ENCODE measurements at regions not wholly inside any gene's neighbourhood (a gene's known extent, or its start where the extent isn't known, plus 50 kb on each side); places are given as distances from the start of the nearest gene placed in this dataset.

DNA sequence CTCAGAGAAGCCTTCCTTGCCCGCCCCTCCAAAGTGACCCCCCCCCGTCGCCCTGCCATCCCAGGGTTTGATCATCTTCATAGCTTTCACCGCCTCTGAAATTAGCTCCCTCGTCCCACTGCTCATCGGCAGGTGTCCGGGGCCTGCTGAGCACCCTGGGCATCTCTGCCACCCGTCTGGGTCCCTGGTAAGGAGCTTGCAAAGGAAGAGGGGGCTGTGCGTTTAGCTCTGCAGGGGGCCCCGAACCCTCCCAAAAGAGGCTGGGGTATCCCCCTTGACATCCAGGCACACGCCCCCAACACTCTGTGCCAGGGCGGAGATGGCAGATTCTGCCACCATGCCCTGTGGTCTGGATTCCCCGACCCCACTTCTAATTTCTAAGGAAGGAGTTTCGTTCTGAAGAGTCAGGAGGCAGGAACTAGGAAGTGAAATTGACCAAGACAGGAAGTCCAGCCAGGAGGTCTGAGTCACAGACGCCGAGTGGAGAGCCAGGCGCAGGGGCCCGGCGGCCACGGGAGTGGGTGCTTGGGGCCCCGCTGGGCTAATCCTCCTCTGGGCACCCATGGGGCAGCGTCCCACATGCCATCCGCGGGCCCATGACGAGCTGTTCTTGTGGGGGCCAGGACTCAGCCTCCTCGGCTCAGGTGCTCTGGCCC is 95.7 kb downstream of the RFLNA start:
- H3K27me3 ChIP-seq (ENCODE audit: low read length): no peaks in the 10 kb centered on the region
- no peaks in the 10 kb centered on the region; the same call in 1 of the 2 replicates for H3F3A ChIP-seq (ENCODE audit: insufficient read depth)
- no peaks in the 10 kb centered on the region for H3K9me2 ChIP-seq (replicated peaks; ENCODE audit: insufficient read depth, low read length)
- H3K4me2 ChIP-seq (ENCODE audit: low read depth, low read length, poor library complexity, severe bottlenecking): peak overlapping the region; percentile 28
- no peaks in the 10 kb centered on the region for H4K20me1 ChIP-seq (ENCODE audit: low read depth, low read length)
- no peaks in the 10 kb centered on the region for H3K9me3 ChIP-seq (ENCODE audit: insufficient read depth, low read length)
- H2AFZ ChIP-seq (ENCODE audit: low read depth, low read length, severe bottlenecking): no peak overlapping the region
- no peaks in the 10 kb centered on the region for H3K79me2 ChIP-seq (ENCODE audit: insufficient read depth, low read length)
- TF ChIP-seq, protein P1, sequence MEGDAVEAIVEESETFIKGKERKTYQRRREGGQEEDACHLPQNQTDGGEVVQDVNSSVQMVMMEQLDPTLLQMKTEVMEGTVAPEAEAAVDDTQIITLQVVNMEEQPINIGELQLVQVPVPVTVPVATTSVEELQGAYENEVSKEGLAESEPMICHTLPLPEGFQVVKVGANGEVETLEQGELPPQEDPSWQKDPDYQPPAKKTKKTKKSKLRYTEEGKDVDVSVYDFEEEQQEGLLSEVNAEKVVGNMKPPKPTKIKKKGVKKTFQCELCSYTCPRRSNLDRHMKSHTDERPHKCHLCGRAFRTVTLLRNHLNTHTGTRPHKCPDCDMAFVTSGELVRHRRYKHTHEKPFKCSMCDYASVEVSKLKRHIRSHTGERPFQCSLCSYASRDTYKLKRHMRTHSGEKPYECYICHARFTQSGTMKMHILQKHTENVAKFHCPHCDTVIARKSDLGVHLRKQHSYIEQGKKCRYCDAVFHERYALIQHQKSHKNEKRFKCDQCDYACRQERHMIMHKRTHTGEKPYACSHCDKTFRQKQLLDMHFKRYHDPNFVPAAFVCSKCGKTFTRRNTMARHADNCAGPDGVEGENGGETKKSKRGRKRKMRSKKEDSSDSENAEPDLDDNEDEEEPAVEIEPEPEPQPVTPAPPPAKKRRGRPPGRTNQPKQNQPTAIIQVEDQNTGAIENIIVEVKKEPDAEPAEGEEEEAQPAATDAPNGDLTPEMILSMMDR (IDR thresholded peaks at IDR 0.05; ENCODE audit: insufficient read depth, low read length, poor library complexity, severe bottlenecking): no peak
- no peak for TF ChIP-seq EZH2phosphoT487 (conservative IDR thresholded peaks at IDR 0.05; ENCODE audit: low read length)
- no peak overlapping the region for H3K4me3 ChIP-seq (ENCODE audit: insufficient read depth, low read length, poor library complexity, severe bottlenecking)
- peak overlapping the region; percentile 27; the same call in 1 of the 2 replicates for H3K9ac ChIP-seq (ENCODE audit: low read length)
- no peaks in the 10 kb centered on the region for H3K36me3 ChIP-seq (ENCODE audit: low read length)
- no peak overlapping the region for H3K27ac ChIP-seq (ENCODE audit: low read depth, low read length)

DNA sequence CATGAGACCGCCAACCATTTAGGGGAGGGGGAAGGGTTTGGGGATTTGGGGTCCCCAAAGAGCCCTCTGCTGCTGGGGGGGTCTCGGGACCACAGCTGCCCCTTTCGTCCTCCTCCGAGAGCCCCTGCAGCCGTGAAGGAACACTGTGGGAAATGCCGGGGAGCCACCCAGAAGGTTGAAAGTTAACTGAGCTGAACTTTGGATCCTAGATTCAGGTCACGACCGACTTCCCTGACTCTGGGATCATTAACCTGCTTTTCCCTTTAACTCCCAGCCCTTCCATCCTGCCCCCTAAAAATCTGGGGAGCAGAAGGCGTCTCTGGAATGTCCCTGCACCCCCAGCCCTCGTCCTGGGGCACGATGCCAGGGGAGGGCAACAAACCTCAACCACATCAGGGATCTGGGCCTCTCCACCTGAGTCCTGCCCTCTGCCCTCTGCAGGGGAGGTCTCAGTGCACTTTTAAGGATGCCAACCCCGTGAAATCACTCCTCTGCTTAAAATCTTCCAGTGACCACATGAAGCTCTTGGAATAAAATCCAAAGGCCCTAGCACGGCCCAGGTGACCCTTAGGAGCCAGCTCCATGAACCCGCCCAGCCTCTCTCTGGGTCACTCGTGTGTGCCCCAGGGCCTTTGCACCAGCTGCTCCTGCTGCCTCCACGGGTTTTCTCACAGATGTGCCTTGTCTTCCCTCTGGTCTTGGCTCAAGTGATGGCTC is 95.0 kb downstream of the RFLNA start:
- H3K36me3 ChIP-seq (ENCODE audit: low read length): no peaks in the 10 kb centered on the region
- no peaks in the 10 kb centered on the region for H3K9me2 ChIP-seq (replicated peaks; ENCODE audit: insufficient read depth, low read length)
- no peaks in the 10 kb centered on the region for H3K79me2 ChIP-seq (ENCODE audit: insufficient read depth, low read length)
- no peaks in the 10 kb centered on the region for H3K27me3 ChIP-seq (ENCODE audit: low read length)
- no peak overlapping the region for H3K9ac ChIP-seq (ENCODE audit: low read length)
- H3K4me2 ChIP-seq (ENCODE audit: low read depth, low read length, poor library complexity, severe bottlenecking): no peak overlapping the region
- H3K9me3 ChIP-seq (ENCODE audit: insufficient read depth, low read length): no peaks in the 10 kb centered on the region
- H3K4me3 ChIP-seq (ENCODE audit: insufficient read depth, low read length, poor library complexity, severe bottlenecking): no peak overlapping the region
- no peaks in the 10 kb centered on the region for H4K20me1 ChIP-seq (ENCODE audit: low read depth, low read length)
- TF ChIP-seq, protein P1 (IDR thresholded peaks at IDR 0.05; ENCODE audit: insufficient read depth, low read length, poor library complexity, severe bottlenecking): no peak
- no peak for TF ChIP-seq EZH2phosphoT487 (conservative IDR thresholded peaks at IDR 0.05; ENCODE audit: low read length)
- no peak overlapping the region for H2AFZ ChIP-seq (ENCODE audit: low read depth, low read length, severe bottlenecking)
- H3K27ac ChIP-seq (ENCODE audit: low read depth, low read length): no peak overlapping the region
- H3F3A ChIP-seq (ENCODE audit: insufficient read depth): no peaks in the 10 kb centered on the region; the same call in 1 of the 2 replicates

DNA sequence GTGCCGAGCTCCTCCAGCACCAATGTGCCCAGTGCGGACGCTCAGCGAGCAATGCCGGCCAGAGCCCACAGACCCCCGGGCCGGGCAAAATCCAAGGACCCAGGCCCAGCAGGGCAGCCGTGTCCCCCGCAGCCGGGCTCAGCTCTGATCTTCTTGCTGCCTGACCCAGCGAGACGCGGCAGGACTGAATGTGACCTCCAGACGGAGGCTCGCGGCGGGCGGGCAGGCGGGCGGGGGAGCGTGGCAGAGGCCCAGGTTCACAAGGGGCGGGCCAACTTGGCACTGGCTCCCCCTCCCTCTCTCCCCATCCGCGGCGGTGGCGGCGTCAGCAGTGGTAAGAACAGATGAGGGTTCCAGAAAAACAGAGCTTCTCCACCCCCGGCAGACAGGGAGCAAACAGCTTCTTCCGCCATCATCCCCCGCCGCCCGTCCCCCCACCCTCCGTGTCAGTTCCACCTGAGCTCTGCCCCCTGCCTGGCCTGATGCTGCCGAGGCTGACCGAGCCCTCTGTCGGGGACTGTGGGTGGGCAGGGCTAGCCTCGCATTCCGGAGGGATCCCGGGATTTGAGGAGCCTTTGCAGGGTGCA is 94.3 kb downstream of the RFLNA start:
- no peaks in the 10 kb centered on the region for H3K79me2 ChIP-seq (ENCODE audit: insufficient read depth, low read length)
- H3K36me3 ChIP-seq (ENCODE audit: low read length): no peaks in the 10 kb centered on the region
- no peaks in the 10 kb centered on the region for H3K9me3 ChIP-seq (ENCODE audit: insufficient read depth, low read length)
- H3K9me2 ChIP-seq (replicated peaks; ENCODE audit: insufficient read depth, low read length): no peaks in the 10 kb centered on the region
- H4K20me1 ChIP-seq (ENCODE audit: low read depth, low read length): no peaks in the 10 kb centered on the region
- H3K4me2 ChIP-seq (ENCODE audit: low read depth, low read length, poor library complexity, severe bottlenecking): no peak overlapping the region
- H3K4me3 ChIP-seq (ENCODE audit: insufficient read depth, low read length, poor library complexity, severe bottlenecking): no peak overlapping the region
- H3K9ac ChIP-seq (ENCODE audit: low read length): no peak overlapping the region
- H3F3A ChIP-seq (ENCODE audit: insufficient read depth): no peaks in the 10 kb centered on the region; the same call in 1 of the 2 replicates
- no peaks in the 10 kb centered on the region for H3K27me3 ChIP-seq (ENCODE audit: low read length)
- TF ChIP-seq, protein P1 (IDR thresholded peaks at IDR 0.05; ENCODE audit: insufficient read depth, low read length, poor library complexity, severe bottlenecking): no peak
- no peak for TF ChIP-seq EZH2phosphoT487 (conservative IDR thresholded peaks at IDR 0.05; ENCODE audit: low read length)
- H2AFZ ChIP-seq (ENCODE audit: low read depth, low read length, severe bottlenecking): no peak overlapping the region
- H3K27ac ChIP-seq (ENCODE audit: low read depth, low read length): no peak overlapping the region

All from SU-DHL-6 (cell line).